ENCODE measurements at regions not wholly inside any gene's neighbourhood (a gene's known extent, or its start where the extent isn't known, plus 50 kb on each side); places are given as distances from the start of the nearest gene placed in this dataset.

DNA sequence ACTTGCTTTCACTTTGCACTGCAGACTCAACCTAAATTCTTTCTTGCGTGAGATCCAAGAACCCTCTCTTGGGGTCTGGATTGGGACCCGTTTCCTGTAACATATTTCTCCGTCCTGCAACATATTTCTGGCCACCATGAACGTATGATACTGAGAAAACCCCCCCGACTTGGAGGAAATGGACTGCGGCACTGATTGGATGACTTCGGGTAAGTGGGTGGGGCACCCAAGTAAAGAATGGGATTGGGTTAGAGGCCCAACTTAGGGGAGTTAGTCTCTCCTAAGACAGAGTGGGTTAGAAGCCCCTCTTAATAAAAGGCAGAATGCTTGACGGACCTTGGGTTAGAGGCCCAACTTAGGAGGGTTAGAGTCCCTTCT lies 690.4 kb downstream of the UQCRFS1 start:
- no peak for DNase-seq

DNA sequence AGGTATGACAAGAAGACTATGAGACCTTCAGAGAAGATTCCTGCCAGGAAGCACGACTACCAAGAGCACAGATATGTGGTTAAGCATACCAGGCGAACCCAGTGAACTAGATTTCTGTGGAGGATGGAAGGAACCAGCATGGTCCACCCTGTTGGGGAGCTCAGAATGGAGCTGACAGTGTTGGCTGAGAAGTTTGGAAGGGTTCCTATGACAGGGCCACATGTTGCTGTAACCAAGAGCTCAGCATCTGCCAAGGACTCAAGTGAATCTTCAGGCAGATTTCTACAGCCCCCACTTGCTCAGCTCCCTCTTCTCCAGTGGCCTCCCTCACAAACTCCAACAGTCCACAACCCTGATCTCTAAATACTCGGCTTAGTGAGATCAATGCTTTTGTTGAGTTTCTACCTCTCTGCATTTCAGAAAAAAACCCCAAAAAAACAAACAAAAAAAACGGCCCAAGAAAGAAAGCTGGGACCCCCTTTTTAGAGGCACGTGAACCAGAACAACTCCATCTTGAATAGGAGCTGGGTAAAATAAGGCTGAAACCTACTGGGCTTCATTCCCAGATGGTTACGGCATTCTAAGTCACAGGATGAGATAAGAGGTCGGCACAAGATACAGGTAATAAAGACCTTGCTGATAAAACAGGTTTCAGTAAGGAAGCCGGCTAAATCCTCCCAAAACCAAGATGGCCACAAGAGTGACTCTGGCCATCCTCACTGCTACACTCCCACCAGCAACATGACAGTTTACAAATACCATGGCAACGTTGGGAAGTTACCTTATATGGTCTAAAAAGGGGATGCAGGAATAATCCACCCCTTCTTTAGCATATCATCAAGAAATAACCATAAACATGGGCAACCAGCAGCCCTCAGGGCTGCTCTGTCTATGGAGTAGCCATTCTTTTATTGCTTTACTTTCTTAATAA lies 691.1 kb downstream of the UQCRFS1 start:
- no peak for DNase-seq

GRCh38 chr19:28520998-28521568 lies 691.9 kb downstream of the UQCRFS1 start:
- DNase-seq = no peak

GRCh38 chr19:28519952-28520861 lies 692.7 kb downstream of the UQCRFS1 start:
- no peak for DNase-seq

GRCh38 chr19:28519218-28519779 lies 693.7 kb downstream of the UQCRFS1 start:
- DNase-seq = no peak

GRCh38 chr19:28516415-28516872 lies 696.5 kb downstream of the UQCRFS1 start:
- no peak for DNase-seq

DNA sequence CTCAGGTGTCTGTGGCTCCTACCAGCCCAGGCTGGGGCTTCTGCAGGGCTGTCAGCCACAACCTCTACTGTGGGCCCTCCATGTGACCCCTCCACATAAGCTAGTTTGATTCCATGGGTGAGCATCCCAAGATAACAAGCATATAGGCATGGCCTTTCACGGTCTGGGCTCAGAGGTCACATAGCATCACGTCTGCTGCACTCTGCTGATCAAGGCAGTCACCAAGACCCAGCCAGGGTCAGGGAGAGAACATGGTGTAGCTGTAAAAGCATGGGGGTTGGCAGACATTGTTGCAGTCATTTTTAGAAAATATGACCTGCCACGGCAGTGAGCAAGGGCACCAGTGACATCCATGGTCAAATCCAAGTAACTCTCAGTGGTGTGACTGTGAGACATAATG lies 698.8 kb downstream of the UQCRFS1 start:
- no peak for DNase-seq

DNA sequence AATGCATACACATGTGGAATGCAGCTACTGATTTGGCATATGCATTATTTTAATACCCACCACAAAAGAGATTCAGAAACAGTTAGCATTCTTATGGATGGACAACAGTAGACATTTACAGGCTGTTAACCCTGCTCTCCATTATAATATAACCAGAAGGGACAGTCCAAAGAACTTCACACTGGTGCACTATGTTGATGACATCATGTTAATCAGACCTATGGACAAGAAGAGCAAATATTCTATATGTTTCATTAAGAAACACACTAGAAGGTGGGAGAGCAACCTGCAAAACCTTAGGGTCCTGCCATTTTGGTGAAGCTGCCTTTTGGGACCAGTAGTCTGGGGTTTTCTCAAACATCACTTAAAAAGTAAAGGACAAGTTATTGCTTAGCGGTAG lies 701.3 kb downstream of the UQCRFS1 start:
- no peak for DNase-seq

GRCh38 chr19:28509079-28509895 lies 703.7 kb downstream of the UQCRFS1 start:
- DNase-seq = no peak

GRCh38 chr19:28508666-28509065 lies 704.3 kb downstream of the UQCRFS1 start:
- no peak for DNase-seq

DNA sequence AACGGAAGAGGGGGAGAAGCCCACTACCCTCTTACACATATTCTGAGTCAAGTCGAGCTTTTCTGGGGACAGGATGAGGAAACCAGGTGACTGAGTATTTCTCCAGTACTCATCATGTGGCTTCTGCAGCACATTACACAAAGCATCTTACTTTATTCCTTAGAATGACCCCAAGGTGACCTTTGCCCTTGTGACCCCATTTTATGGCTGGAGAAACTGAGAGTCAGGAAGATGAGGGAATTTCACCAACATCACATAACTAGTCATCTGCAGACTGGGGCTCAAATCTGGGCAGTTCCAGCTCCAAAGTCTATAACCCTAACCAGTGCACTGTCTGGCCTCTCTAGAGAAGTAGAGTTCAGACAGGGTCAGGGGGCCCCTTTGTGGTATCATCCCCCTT lies 707.0 kb downstream of the UQCRFS1 start:
- DNase-seq = no peak

DNA sequence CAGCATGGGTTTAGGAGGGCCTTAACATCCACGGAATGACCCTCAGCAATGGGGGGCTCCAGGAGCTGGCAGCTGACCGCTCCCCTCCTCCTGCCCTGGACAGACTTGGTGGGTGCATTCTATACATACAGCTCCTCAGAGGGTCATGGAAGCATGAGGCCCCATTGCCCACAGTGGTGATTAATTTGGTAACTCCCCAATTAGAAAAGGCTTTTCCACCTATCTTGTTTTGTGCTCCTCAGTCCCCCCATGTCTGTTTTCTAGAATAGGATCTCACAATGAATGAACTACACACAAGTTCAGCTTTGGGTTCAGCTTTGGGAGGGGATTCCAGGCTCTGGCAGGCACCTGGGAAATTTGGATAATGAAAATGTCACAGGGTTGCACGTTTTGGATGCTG lies 707.8 kb downstream of the UQCRFS1 start:
- DNase-seq = no peak

DNA sequence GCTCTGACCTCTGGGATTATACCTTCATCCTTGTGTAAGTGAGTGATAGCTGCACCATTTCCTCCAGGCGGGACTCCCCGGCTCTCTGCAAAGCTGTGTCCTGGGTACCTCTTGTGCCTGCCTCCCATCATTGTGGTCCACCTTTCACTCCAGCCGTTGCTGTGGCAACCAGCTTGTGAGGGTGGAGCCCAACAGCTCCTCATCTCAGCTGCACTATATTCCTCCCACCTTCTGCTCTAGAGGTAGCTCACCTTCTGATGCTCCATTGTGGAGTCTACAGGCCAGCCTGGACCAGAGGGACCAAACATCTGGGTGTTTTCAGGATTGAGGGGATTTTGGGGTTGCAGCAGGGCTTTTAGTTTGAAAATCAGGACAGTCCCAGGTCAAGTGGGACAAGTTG lies 708.2 kb downstream of the UQCRFS1 start:
- no peak for DNase-seq

DNA sequence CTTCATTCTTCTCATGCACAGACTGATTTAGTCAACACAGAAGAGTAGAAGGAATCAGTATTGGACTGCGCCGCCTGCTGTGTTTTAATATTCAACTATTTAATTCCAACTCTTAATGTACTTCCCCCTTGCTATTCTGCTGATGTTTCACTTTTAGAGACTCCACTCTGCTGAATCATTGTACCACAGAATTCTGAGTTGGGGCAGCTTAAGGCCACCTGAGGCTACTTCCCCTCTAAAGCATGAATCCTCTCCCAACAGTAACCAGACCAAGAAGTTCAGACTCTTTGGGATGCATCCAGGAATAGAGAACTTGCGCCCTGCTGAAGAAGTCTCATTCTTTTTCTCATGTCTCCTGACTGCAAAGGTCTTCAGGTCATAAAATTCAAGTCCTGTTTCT lies 708.8 kb downstream of the UQCRFS1 start:
- DNase-seq = no peak

DNA sequence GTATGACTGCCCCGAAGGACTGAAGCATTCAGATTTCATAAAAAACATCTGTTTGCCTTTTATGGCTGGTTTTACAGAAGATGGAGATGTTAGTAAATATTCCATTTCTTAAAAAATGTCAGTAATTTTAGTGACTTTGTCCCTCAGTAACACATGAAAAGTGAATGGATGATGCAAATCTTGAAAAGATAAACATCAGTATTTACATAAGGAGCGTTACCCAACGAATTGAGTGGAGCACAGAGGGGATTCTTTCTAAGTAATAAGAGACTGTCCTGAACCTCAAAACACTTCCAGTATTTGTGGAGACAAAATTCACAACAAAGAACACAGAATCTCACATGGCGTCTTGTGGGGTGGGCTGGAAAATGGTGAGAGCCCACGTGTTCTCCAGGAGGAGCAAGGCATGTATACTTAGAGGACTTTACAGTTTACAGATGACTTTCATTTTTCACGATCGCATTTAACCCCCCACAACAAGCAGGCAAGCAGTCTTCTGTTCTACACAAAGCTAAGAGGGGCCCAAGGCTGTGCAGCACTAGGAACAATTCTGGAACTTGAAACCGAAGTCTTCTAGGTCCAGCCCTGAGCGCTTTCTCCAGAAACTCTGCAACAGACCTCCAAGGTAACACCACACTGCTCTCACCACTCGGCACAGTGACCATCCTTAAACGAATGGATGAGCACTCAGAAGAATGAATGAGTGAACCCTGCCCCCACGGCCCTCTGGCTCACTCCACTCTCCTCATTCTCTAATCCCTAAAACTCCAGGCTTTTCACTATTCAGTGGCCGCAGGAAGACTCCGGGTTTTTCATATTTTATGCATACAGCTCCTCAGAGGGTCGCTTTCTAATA lies 709.8 kb downstream of the UQCRFS1 start:
- no peak for DNase-seq

DNA sequence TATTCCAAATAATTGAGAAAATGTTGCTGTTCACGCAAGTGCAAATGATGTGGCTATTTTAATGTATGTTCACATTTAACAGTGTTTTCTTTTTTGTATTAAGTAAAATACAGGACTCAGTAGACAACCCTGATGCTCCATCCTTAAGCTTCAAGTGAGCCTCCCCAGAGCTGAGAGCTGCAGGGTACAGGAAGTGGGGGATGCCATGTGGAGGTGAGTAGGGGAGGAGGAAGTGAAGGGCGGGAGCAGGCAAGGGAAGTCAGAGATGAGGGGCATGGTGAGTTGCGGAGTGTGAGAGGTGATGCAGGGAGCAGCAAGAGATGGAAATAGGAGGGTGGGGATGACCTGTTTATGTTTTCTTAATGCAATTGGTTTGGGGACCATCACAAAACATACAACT lies 711.0 kb downstream of the UQCRFS1 start:
- no peak for DNase-seq

- no peak for DNase-seq
These were observed 711.8 kb downstream of the UQCRFS1 start for GRCh38 chr19:28500982-28501630.

GRCh38 chr19:28500296-28500695 lies 712.7 kb downstream of the UQCRFS1 start:
- no peak for DNase-seq

GRCh38 chr19:28498404-28498976 lies 714.5 kb downstream of the UQCRFS1 start:
- no peak for DNase-seq

DNA sequence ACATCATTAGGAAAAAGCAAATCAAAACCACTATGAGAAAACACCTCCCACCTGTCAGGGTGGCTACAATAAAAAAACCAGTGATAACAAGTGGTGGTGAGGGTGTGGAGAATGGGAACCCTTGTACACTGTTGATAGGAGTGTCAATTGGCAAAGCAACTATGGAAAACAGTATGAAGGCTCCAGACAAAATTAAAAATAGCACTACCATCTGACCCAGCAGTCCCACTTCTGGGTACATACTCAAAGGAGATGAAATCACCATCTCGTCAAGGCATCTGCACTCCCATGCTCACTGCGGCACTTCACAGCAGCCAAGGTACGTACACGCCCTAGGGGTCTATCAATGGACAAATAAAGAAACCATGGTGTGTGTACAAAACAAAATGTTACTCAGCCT lies 715.1 kb downstream of the UQCRFS1 start:
- no peak for DNase-seq
